Panc1 (cell line): ENCODE measurements at regions not wholly inside any gene's neighbourhood (a gene's known extent, or its start where the extent isn't known, plus 50 kb on each side); places are given as distances from the start of the nearest gene placed in this dataset.

Experiments
- ATAC-seq: fragments of 200-7000 bp; cut with Tn5 transposase; 2 replicates; pipeline ENCODE4 v1.9.1; 2020; ENCODE audit warnings: mild to moderate bottlenecking, moderate library complexity
- BruUV-seq: library from RNA; stranded (reverse); fragments of 400-500 nt; replicated peaks from 2 replicates; lab custom pipeline; 2021; lab: Mats Ljungman, UMichigan
- CTCF ChIA-PET: fragments of 300-600 bp; sonication (Branson Sonifier 250); formaldehyde crosslinking; loops from one replicate; lab custom pipeline; 2022; ENCODE audit warnings: antibody characterized with exemption; lab: Charles Lee
- POLR2A ChIA-PET: fragments of 300-600 bp; sonication (Branson Sonifier 250); formaldehyde crosslinking; loops from one replicate; lab custom pipeline; 2022; ENCODE audit warnings: antibody characterized with exemption; lab: Charles Lee
- DNase-seq: peaks from one replicate; pipeline ENCODE4 v3.0.0-alpha.2; 2010; ENCODE audit warnings: low read depth, low spot score
- H3K27ac ChIP-seq: 2 replicates; pipeline ENCODE4 v1.5.1; 2011; ENCODE audit warnings: mild to moderate bottlenecking, low read length, inconsistent platforms
- H3K27me3 ChIP-seq: fragments of 200-500 bp; sonication (Bioruptor generic); 2 replicates; pipeline ENCODE4 v1.6.0; 2014; ENCODE audit warnings: low read length, inconsistent platforms; ENCODE audit not compliant: control insufficient read depth, insufficient read depth
- H3K36me3 ChIP-seq: fragments of 200-500 bp; sonication (Bioruptor generic); 2 replicates; pipeline ENCODE4 v1.5.1; 2014; ENCODE audit warnings: inconsistent platforms, mild to moderate bottlenecking, low read length, moderate library complexity; ENCODE audit not compliant: control insufficient read depth, insufficient read depth
- H3K4me1 ChIP-seq: 2 replicates; pipeline ENCODE4 v1.5.1; 2011; ENCODE audit warnings: inconsistent platforms, mild to moderate bottlenecking, low read length, moderate library complexity; ENCODE audit not compliant: control insufficient read depth, insufficient read depth
- H3K4me3 ChIP-seq, 2 experiments: 2 replicates each; pipeline ENCODE4 v1.5.1; 2011 to 2012; ENCODE audit warnings: low read depth in 2 of 2, low read length in 2 of 2, mild to moderate bottlenecking in 2 of 2, inconsistent platforms in 1 of 2, moderate library complexity in 1 of 2
- H3K9me3 ChIP-seq: fragments of 200-500 bp; sonication (Bioruptor generic); 2 replicates; pipeline ENCODE4 v1.5.1; 2014; ENCODE audit warnings: low read depth, mild to moderate bottlenecking, inconsistent platforms, low read length, moderate library complexity; ENCODE audit not compliant: control insufficient read depth, insufficient read depth
- POLR2AphosphoS5 ChIP-seq: IDR thresholded peaks from 2 replicates; pipeline ENCODE4 v1.6.1; 2012; ENCODE audit warnings: mild to moderate bottlenecking, low read depth, low read length, moderate library complexity
- REST ChIP-seq, 2 experiments: IDR thresholded peaks; 2 replicates each; pipeline ENCODE4 v1.6.1; 2011 to 2012; ENCODE audit warnings: low read depth in 2 of 2, control low read depth in 1 of 2, low read length in 1 of 2, mild to moderate bottlenecking in 1 of 2, moderate library complexity in 1 of 2; ENCODE audit not compliant: insufficient read depth in 1 of 2
- SIN3A ChIP-seq: IDR thresholded peaks from 2 replicates; pipeline ENCODE4 v1.6.1; 2012; ENCODE audit warnings: low read depth, mild to moderate bottlenecking, low read length, moderate library complexity, borderline replicate concordance; ENCODE audit not compliant: insufficient read depth
- TCF7L2 ChIP-seq: IDR thresholded peaks from 2 replicates; pipeline ENCODE4 v1.6.1; 2011; ENCODE audit warnings: mild to moderate bottlenecking, low read depth, low read length, inconsistent platforms
- in situ Hi-C: cut with HindIII; loops from 2 replicates; pipeline ENCODE4 v1.10.0; 2016; ENCODE audit warnings: low sequenced_read_pairs, low pct_unique_long_range_greater_than_20kb
- intact Hi-C: fragments of 100-400 bp; cut with micrococcal nuclease; formaldehyde crosslinking; loops from one replicate; pipeline ENCODE4 v1.10.0; 2022; ENCODE audit not compliant: unreplicated experiment
- TF ChIP-seq, protein P1 (sequence below): fragments of 450-650 bp; IDR thresholded peaks from 2 replicates; pipeline ENCODE4 v1.5.1; 2017; ENCODE audit warnings: mild to moderate bottlenecking

GRCh38 chr21:41008351-41008750, 159.6 kb upstream of the BACE2 start:
- ChIA-PET CTCF (no interaction called here), POLR2A (interaction anchor here (0.7 kb wide), 1 partner anchor 110 kb away, joined by 4 read pairs; no protein-coding TSS in a partner anchor)
- intact Hi-C loops, result no loop called here

DNA sequence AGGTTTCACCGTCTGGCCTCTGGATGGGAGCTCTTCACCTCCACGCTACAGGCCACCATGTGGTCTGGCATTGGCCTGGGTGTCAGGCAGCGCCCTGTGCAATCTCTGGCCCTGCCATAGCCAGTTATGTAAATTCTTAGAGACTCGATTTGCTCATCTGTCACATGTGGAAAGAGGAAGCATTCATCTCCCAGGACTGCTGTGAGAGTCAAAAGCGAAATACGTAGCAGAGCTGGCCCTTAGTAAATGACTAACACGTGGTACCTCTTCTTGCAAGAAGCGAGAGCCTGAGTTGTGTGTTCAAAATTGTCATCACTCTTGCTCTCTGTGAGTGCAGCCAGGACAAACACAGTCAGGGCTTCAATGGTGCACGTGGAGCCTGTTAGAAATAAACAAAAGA, 159.0 kb upstream of the BACE2 start:
- intact Hi-C loops, result no loop called here
- no peak overlapping the region for H3K4me3 ChIP-seq
- H3K4me1 ChIP-seq, result no peaks in the 10 kb centered on the region
- ChIA-PET CTCF (no interaction called here), POLR2A (interaction anchor here (0.7 kb wide), 1 partner anchor 110 kb away, joined by 4 read pairs; no protein-coding TSS in a partner anchor)
- no peak overlapping the region for H3K27ac ChIP-seq
- ATAC-seq, result no peak
- H3K27me3 ChIP-seq, result no peaks in the 10 kb centered on the region
- H3K36me3 ChIP-seq, result no peaks in the 10 kb centered on the region
- H3K9me3 ChIP-seq, result no peaks in the 10 kb centered on the region
- in situ Hi-C loops, result no loop called here
- BruUV-seq, result no TSS peak
- no peak for TF ChIP-seq REST (IDR thresholded peaks at IDR 0.05; ENCODE audit: insufficient read depth in 1 of 2, low read depth in 2 of 2, low read length in 1 of 2)
- no peak for TF ChIP-seq TCF7L2
- TF ChIP-seq SIN3A, result no peak
- TF ChIP-seq, protein P1, sequence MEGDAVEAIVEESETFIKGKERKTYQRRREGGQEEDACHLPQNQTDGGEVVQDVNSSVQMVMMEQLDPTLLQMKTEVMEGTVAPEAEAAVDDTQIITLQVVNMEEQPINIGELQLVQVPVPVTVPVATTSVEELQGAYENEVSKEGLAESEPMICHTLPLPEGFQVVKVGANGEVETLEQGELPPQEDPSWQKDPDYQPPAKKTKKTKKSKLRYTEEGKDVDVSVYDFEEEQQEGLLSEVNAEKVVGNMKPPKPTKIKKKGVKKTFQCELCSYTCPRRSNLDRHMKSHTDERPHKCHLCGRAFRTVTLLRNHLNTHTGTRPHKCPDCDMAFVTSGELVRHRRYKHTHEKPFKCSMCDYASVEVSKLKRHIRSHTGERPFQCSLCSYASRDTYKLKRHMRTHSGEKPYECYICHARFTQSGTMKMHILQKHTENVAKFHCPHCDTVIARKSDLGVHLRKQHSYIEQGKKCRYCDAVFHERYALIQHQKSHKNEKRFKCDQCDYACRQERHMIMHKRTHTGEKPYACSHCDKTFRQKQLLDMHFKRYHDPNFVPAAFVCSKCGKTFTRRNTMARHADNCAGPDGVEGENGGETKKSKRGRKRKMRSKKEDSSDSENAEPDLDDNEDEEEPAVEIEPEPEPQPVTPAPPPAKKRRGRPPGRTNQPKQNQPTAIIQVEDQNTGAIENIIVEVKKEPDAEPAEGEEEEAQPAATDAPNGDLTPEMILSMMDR, result no peak
- no peak for TF ChIP-seq POLR2AphosphoS5
- DNase-seq, result no peak

More at GRCh38 chr21:41008351-41008750, 159.6 kb upstream of the BACE2 start:
- Histone ChIP-seq H3K4me3 (no peak overlapping the region), H3K27me3 (no peaks in the 10 kb centered on the region), H3K27ac (no peak overlapping the region), H3K36me3 (no peaks in the 10 kb centered on the region), H3K4me1 (no peaks in the 10 kb centered on the region), H3K9me3 (no peaks in the 10 kb centered on the region)
- no peak for DNase-seq
- no TSS peak for BruUV-seq
- ATAC-seq, result no peak
- TF ChIP-seq TCF7L2 (no peak), REST (IDR thresholded peaks at IDR 0.05; ENCODE audit: insufficient read depth in 1 of 2, low read depth in 2 of 2, low read length in 1 of 2) (no peak), POLR2AphosphoS5 (no peak)
- in situ Hi-C loops, result no loop called here
